ENCODE measurements at regions not wholly inside any gene's neighbourhood (a gene's known extent, or its start where the extent isn't known, plus 50 kb on each side); places are given as distances from the start of the nearest gene placed in this dataset.

DNA sequence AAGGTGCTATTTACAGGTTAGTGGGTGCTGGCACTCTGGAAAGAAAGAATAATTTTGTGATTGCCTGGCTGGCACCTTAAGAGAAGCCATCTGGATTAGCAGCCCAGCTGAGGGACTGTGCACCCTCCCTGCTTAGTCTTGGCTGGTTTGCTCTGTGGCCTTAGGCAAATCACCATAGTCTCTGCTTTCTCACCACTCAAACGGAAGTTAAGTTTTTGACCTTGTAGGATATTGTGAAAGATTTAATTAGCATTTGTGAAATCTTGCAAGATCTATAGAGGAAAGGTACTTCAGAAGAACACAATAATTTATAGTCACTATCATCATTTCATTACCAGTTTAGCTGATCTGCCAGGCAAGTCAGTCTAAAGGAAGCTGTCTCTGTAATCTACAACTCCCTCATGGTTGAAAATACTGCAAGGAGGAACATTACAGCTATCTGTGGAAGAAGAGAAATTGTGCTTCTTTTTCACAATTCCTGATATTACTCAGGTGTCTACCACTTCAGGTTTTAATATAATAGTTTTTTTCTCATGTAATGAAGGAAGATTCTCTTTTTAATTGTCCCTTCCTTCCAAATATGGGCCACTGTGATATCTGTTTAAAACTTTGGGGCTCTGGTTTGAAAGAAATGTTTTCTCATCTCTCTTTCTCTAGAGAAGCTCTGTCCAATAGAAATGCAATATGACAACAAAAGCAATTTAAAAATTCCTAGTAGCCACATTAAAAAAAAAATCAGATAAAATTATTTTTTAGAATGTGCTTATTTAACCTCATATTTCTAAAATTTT is 219.6 kb downstream of the PTEN start:
- DNase-seq (ENCODE audit: low read depth, low spot score), result no peak

DNA sequence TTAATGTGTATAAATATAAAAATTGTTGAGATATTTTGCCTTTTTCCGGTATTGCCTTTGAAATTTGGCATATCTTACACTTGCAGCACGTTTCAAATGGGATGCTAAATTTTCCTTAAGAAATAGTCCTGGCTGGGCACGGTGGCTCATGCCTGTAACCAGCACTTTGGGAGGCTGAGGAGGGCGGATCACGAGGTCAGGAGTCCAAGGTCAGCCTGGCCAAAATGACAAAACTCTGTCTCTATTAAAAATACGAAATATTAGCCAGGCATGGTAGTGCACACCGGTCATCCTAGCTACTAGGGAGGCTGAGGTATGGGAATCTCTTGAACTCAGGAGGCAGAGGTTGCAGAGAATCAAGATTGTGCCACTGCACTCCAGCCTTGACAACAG is 220.2 kb downstream of the PTEN start:
- DNase-seq (ENCODE audit: low read depth, low spot score), result no peak

DNA sequence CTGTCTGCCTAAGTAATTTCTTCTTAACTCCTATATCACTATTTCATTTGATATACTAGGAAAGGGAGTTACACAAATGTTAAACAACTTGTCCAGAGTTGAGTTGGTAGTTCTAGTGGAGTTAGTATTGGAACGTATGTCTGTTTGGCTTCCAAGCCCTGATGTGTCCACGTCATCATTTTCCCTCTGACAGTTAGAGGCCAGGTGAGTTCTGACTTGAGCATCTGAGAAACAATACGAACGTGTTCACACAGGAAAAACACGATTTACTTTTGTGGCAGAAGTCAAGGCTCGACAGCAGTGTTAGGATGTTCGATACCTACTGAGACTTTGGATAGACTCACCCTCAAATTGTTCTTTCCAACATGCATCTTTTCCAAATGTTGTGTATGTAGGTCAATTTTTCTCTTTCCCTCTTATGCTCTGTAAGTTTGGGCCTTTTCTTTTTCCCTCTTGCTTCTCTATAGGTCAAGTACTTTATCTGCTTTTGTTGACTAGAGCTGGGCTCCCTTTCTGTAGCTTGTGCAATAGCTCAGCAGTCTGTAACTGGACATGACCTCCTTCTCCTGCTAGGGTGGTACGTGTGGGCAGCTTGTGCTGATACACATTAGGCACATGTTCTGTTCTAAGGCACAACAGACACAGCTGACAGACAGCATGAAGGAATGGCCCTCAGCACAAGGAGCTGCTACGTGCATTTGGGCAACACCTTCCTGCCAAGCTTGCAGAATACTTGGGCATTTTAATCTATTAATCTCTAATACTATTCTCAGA is 222.9 kb downstream of the PTEN start:
- DNase-seq (ENCODE audit: low read depth, low spot score), result no peak

DNA sequence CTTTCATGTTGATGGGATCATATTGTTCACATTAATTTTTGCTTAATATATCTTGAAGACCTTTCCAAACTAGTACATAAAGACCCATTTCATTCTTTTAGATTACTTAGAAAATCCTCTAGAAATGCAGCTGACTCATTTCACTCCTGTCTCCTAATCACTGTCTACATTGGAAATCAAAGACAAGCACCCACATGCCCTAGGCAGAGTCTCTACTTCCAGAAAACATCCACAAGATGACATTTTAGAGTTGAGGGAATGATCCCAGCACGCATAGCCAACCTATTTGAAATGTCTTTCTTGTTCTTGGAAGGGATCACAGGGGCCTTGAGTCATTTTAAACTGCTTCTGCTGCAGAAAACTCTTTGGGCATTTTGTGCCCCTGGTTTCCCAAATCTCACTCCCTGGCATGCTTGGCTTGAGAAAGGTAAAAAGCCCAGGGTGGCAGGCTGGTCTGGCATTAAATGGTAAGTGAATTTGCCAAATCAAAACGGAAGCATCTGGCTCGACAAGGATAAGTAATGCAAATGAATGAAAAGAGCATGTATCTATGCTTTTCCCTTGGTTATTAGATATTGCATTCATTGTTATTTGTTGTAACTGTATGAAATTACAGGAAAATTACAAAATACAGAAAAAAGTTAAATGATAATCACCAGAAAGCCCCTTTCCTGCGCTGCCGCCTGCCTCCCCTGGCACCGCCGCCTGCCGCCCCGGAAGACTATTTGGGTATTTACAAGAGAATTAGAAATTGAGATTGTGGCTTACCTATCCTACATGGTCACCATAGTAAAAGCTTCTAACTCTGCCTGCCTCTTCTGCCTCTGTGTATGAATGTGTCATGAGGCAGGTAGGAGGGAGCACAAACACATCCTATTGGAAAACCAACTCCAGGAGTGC is 225.3 kb downstream of the PTEN start:
- no peak for DNase-seq (ENCODE audit: low read depth, low spot score)

DNA sequence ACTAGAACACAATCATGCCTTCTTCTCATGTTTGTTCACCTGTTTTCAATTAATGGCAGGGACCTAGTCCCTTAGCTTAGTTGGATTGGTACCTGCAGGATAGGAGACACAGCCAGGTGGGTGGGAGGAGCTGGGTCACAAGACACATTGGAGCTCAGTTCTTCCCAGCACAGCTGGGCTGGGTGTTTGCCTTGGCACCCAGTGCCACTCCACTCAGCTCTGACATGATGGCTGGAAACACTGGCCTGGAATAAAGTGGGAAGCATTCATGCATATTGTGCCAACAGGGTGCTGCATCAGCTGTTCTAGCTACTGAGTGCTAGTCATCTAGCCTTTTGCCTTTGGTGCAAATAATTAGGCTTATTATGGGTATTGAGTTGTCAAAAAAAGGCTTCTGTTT is 226.1 kb downstream of the PTEN start:
- no peak for DNase-seq (ENCODE audit: low read depth, low spot score)

DNA sequence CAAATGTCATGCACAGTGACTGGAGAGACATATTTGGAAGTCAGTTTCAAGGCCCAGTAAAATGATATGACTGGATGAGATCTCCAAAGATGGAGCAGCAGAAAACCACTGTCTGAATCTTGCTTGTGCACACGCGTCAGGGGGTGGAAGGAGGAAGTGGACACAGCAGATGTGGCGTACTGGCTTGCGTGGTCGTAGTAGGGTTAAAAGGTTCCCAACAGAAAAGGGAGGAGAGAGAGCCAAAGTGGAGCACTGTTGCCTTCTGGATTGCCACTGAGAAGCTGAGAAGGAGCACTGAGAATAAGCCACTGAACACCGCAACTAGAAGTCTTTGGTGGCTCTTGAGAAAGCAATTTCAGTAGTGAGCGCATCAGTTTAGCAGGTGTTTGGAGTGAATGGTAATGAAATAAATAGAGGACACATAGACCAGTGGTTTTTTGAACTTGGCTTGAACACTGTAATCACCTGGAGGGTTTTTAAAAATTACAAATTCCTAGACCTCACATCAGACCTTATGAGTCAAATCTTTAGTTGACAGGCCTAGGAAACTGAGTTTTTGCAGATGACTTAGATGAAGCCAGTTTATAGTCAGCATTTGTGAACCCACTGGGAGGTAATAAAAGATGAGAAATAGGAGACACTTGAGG is 227.3 kb downstream of the PTEN start:
- no peak for DNase-seq (ENCODE audit: low read depth, low spot score)

GRCh38 chr10:88091490-88092061 is 228.2 kb downstream of the PTEN start:
- DNase-seq (ENCODE audit: low read depth, low spot score), result no peak

- no peak for DNase-seq (ENCODE audit: low read depth, low spot score)
These were observed 228.8 kb downstream of the PTEN start for GRCh38 chr10:88092265-88092664.

GRCh38 chr10:88092973-88093372 is 229.5 kb downstream of the PTEN start:
- no peak for DNase-seq (ENCODE audit: low read depth, low spot score)

DNA sequence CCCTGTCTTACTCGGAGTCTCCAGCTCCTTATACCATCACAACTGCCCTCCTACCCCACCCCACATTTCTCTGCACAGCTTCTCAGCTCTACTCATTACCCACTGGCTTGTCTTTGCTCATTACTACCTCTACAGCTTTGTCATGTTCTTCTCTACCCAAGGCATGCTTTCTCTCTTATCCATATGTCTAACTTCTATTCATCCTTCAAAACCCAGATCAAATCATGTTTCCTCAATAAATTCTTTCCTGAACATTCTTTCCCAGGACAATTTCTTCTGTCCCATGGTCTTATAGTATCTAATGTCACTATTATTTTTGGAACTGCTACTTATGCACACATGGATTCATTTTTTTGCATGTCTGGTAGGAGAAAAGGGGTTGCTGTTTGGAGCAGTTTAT is 231.4 kb downstream of the PTEN start:
- DNase-seq (ENCODE audit: low read depth, low spot score), result no peak

DNA sequence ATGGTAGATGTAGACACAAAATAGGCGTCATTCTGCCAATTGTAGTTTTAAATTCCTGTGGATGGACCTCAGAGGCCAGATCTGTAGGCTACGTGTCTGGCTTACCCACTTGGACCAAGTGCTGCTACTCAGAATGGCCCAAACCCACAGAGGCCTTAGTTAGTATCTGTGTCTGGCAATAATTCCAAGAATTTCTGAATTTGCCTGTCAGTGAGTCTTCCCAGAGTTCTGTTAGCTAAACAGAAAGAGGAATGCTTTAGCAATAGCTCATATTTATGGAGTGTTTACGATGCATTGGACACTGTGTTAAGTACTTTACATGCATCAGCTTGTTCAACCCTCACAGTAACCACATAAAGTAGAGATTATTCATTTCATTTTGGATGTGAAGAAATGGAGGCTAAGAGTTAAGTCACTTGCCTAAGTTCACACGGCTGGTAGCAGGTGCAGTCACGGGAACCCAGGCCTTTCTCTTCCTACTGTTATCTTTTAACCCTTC is 231.8 kb downstream of the PTEN start:
- no peak for DNase-seq (ENCODE audit: low read depth, low spot score)

DNA sequence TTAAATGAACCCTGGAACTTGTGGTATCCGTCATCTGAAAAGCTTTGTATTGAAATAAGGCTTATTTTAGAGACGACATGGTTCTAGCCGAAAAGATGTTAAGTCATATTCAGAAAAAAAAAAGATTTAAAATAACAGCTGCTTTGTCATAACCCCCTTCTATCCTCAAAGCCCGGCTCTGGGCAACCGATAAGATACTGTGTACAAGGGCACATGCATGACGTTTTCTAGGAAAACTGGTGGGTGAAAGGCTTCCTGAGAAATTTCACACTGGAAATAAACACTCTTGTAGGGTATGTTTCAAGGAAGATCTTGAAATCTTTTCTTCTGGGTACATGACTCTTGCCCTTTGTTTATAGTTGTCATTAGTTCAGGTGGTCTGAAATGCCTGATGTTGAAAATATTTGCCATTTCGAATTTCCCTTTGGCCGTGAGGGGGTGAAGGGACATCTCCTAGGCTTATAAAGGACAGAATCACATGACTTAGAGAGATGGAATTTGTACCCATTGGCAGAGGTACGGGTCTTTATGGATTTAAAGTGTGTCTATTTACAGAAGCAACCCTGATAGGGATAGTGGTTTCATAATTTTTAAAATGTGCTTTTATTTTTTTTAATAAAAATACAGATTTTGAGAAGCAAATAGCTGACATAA is 232.5 kb downstream of the PTEN start:
- no peak for DNase-seq (ENCODE audit: low read depth, low spot score)

DNA sequence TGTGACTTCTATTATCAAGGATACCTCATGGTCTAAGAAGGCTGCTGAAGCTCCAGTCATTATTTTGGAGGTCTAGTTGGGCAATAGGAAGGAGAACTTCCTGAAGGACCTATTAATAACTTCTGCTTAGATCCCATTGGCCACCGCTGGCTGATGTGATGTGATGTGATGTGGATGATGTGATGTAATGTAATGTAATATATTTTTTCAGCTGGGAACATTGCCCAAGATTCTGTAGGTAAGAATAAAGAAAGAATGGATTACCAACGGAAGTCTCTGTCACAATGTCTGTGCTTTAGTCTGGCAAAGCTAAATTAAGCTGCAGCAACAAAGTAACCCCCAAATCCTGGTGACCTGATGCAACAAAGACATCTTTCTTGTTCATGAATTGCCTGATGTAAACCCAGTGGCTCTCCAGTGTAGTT is 233.7 kb downstream of the PTEN start:
- no peak for DNase-seq (ENCODE audit: low read depth, low spot score)

GRCh38 chr10:88097536-88097935 is 234.1 kb downstream of the PTEN start:
- DNase-seq (ENCODE audit: low read depth, low spot score), result no peak

DNA sequence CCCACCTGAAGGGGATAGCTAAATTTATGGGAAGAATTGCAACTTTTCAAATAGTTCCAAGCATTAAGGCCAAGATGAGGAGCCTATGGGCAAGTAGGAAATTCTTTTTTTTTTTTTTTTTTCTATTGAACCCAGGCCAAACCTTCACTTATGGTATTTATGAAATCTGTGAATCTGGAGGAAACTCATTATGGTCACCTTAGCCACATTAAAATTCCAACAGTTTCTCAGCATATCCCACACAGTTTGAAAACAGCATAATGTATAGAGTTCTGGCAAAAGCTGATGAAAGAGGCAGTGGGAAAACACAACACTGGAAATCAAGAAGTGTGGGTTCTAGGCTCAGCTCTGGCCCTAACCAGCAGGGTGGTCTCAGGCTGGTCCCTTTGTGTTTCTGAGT is 236.9 kb downstream of the PTEN start:
- DNase-seq (ENCODE audit: low read depth, low spot score), result no peak

DNA sequence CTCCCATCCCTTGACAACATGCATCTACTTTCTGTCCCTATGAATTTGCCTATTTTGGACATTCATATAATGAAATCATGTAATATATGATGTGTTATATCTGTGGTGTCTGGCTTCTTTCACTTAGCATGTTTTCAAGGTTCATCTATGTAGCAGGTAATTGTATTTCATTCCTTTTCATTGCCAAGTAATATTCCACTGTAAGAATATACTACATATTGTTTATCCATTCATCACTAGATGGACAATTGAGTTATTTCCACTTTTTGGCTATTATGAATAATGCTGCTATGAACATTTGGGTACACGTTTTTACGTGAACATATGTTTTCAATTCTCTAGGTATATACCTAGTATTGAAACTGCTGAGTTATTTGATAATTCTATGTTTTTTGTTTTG is 238.2 kb downstream of the PTEN start:
- no peak for DNase-seq (ENCODE audit: low read depth, low spot score)

GRCh38 chr10:88103576-88103975 is 240.2 kb downstream of the PTEN start:
- no peak for DNase-seq (ENCODE audit: low read depth, low spot score)

DNA sequence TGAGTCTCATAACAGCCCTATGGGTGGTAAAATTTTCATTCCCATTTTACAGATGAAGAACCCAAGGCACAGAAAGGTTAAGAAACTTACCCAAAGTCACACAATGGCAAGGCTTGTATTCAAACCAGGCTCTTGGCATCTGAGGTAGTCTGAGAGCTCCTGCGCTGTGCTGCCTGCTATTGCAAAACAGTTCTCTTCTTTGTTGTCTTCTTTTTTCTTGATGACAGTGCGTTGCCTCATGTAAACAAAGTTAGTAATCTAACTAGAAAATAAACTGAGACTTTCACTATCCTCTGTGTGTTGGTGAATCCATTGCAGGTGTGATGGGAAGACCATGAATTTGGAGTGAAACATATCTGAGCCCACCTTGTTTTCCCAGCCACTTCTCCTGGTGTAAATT is 240.8 kb downstream of the PTEN start:
- DNase-seq (ENCODE audit: low read depth, low spot score), result no peak

- DNase-seq (ENCODE audit: low read depth, low spot score), result no peak
These were observed 242.9 kb downstream of the PTEN start for GRCh38 chr10:88106366-88106765.

DNA sequence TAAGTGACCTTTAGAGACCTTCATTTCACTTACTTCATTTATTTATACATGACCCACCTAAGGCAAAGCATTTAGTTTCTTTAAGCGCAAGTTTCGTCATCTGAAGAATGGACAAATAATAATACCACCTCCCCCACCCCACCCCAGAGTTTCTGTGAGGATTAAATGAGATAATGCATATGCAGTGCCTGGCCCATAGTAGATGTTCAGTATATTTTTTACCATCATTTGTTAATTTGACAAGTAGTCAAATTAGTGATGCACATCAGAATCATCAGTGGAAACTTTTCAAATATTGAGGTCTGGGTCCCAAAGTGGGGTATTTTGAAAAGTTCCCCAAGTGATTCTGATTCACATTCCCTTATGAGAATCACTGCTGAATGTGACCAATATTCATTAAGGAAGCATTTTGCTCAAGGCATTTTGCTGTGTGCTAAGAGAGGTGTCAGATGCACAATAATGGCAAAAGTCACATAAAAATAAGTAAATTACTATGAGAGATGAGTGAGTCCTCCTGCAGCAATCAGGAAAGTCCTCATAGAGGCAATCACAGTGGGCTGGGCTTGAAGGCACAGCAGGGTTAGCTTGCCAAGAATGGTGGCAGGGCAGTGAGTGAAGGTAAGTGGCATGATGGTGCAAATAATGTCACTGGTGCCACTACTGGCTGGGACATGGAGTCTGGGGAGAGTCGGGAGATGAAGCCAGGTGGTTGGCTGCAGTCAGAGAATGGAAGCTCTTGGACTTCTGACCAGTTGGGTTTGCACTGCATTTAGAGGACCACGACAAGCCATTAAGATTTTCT is 244.1 kb downstream of the PTEN start:
- DNase-seq (ENCODE audit: low read depth, low spot score), result no peak
